Thoracic aorta (tissue), 2 donors: ENCODE measurements at regions not wholly inside any gene's neighbourhood (a gene's known extent, or its start where the extent isn't known, plus 50 kb on each side); places are given as distances from the start of the nearest gene placed in this dataset.

Experiments
- ATAC-seq: fragments of 150-250 bp; one replicate; pipeline ENCODE4 v1.8.0; 2017; ENCODE audit warnings: low read depth; ENCODE audit not compliant: insufficient number of reproducible peaks, low FRiP score
- DNase-seq: peaks from one replicate; pipeline ENCODE4 v3.0.0-alpha.2; 2020; ENCODE audit warnings: low spot score
- H3K27ac ChIP-seq, 2 donors: fragments of 200-600 bp; sonication (generic); 1 replicate in 1 of 2; 2 replicates in 1 of 2; pipeline ENCODE4 v1.5.1; 2016; ENCODE audit warnings: mild to moderate bottlenecking in 2 of 2, moderate library complexity in 2 of 2
- H3K27me3 ChIP-seq: fragments of 200-600 bp; sonication (generic); replicated peaks from 2 replicates; pipeline ENCODE4 v1.6.0; 2016; ENCODE audit warnings: mild to moderate bottlenecking; ENCODE audit not compliant: insufficient read depth
- H3K36me3 ChIP-seq: fragments of 200-600 bp; sonication (generic); one replicate; pipeline ENCODE4 v1.5.1; 2016
- H3K4me1 ChIP-seq, 2 donors: fragments of 200-600 bp; sonication (generic); 1 replicate in 1 of 2; 2 replicates in 1 of 2; pipeline versions ENCODE4 v1.5.1 to v1.6.0; 2016; ENCODE audit warnings: low read depth in 2 of 2, mild to moderate bottlenecking in 1 of 2; ENCODE audit not compliant: control insufficient read depth in 1 of 2
- H3K4me3 ChIP-seq: fragments of 200-600 bp; sonication (generic); 2 replicates; pipeline ENCODE4 v1.5.1; 2016; ENCODE audit warnings: mild to moderate bottlenecking
- H3K9me3 ChIP-seq: fragments of 200-600 bp; sonication (generic); 2 replicates; pipeline ENCODE4 v1.5.1; 2016
- CTCF ChIP-seq: fragments of 200-600 bp; sonication (generic); IDR thresholded peaks from one replicate; pipeline ENCODE4 v1.5.1; 2019; ENCODE audit warnings: antibody characterized with exemption

- H3K4me1 ChIP-seq = peaks cover 0 to 31% of the 10 kb centered on the region in 2 donors
- no peak overlapping the region for H3K27ac ChIP-seq
- ATAC-seq = no peak
- no peak overlapping the region for H3K4me3 ChIP-seq
- no peaks in the 10 kb centered on the region for H3K27me3 ChIP-seq
- TF ChIP-seq CTCF = no peak
- H3K36me3 ChIP-seq = no peaks in the 10 kb centered on the region
- DNase-seq = no peak
- H3K9me3 ChIP-seq = no peaks in the 10 kb centered on the region
Observed at GRCh38 chr2:21267232-21267835, 143.6 kb downstream of the TDRD15 start.

GRCh38 chr2:21268197-21268877 is 144.6 kb downstream of the TDRD15 start:
- ATAC-seq (no peak), DNase-seq (no peak)
- no peak overlapping the region for H3K27ac ChIP-seq
- no peaks in the 10 kb centered on the region for H3K9me3 ChIP-seq
- no peak overlapping the region for H3K4me3 ChIP-seq
- H3K27me3 ChIP-seq = no peaks in the 10 kb centered on the region
- TF ChIP-seq CTCF = no peak
- H3K4me1 ChIP-seq = peaks cover 0 to 31% of the 10 kb centered on the region in 2 donors
- no peaks in the 10 kb centered on the region for H3K36me3 ChIP-seq

GRCh38 chr2:21268878-21269224 is 145.1 kb downstream of the TDRD15 start:
- no peaks in the 10 kb centered on the region for H3K27me3 ChIP-seq
- no peak overlapping the region for H3K4me3 ChIP-seq
- no peak for TF ChIP-seq CTCF
- ATAC-seq (no peak), DNase-seq (no peak)
- peaks cover 0 to 31% of the 10 kb centered on the region in 2 donors for H3K4me1 ChIP-seq
- no peak overlapping the region for H3K27ac ChIP-seq
- no peaks in the 10 kb centered on the region for H3K9me3 ChIP-seq
- no peaks in the 10 kb centered on the region for H3K36me3 ChIP-seq

GRCh38 chr2:21269382-21269781 is 145.6 kb downstream of the TDRD15 start:
- ATAC-seq (no peak), DNase-seq (no peak)
- no peak overlapping the region for H3K27ac ChIP-seq
- no peaks in the 10 kb centered on the region for H3K9me3 ChIP-seq
- H3K4me3 ChIP-seq = no peak overlapping the region
- no peak for TF ChIP-seq CTCF
- H3K4me1 ChIP-seq = peaks cover 0 to 31% of the 10 kb centered on the region in 2 donors
- H3K27me3 ChIP-seq = no peaks in the 10 kb centered on the region
- no peaks in the 10 kb centered on the region for H3K36me3 ChIP-seq

GRCh38 chr2:21270083-21270491 is 146.3 kb downstream of the TDRD15 start:
- ATAC-seq (no peak), DNase-seq (no peak)
- TF ChIP-seq CTCF = no peak
- Histone ChIP-seq H3K9me3 (no peaks in the 10 kb centered on the region), H3K4me3 (no peak overlapping the region), H3K36me3 (no peaks in the 10 kb centered on the region), H3K27me3 (no peaks in the 10 kb centered on the region), H3K4me1 (peaks cover 0 to 31% of the 10 kb centered on the region in 2 donors), H3K27ac (no peak overlapping the region)
